OCI-LY3 (cell line): ENCODE measurements at regions not wholly inside any gene's neighbourhood (a gene's known extent, or its start where the extent isn't known, plus 50 kb on each side); places are given as distances from the start of the nearest gene placed in this dataset.

Experiments
- CTCF ChIP-seq: fragments of 200-600, 300-600 bp; sonication (generic); IDR thresholded peaks from 2 replicates; pipeline ENCODE4 v1.5.1; 2014; ENCODE audit warnings: antibody characterized with exemption, low read length, low read depth
- EZH2phosphoT487 ChIP-seq: fragments of 200-600 bp; shearing (Covaris generic); IDR thresholded peaks from 2 replicates; pipeline ENCODE4 v1.6.1; 2018; ENCODE audit warnings: antibody characterized with exemption, mixed run types, low read depth

DNA sequence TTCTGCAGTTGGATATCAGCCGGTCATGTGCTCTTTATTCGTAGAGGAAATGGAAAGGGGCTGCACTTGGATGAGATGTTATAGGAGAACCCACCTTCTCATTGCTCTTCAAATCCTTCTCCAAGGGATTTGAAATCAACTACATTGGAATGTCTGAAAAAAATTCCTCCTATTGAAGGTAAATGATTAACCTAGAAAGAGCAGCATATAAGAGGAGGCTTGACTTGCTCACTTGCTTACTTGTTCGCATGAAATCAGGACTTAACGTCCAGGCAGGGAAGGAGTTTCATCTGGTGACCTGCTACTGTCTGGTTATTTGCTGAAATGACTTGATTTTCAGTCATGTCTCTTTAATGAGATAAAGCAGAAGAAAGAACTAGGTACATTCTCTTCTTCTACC lies 338.4 kb upstream of the NOCT start:
- no peak for TF ChIP-seq CTCF
- no peak for TF ChIP-seq EZH2phosphoT487
